Femur (tissue), 1 donor: ENCODE measurements at regions not wholly inside any gene's neighbourhood (a gene's known extent, or its start where the extent isn't known, plus 50 kb on each side); places are given as distances from the start of the nearest gene placed in this dataset.
A peak's percentile ranks its signal among the peaks of the same experiment; 100 is the strongest.
"Not testable (repeated sequence)": the region's sequence is repeated elsewhere in the genome, so short reads cannot be mapped to it uniquely, and the experiment has no call there.

Experiments used
- DNase-seq: peaks from one replicate; pipeline ENCODE4 v3.0.0-alpha.2; 2017

GRCh38 chr4:187613089-187613839, 382.3 kb upstream of the ZFP42 start:
- no peak for DNase-seq

- no peak for DNase-seq
Measured at GRCh38 chr4:187615972-187616371, 379.6 kb upstream of the ZFP42 start.

GRCh38 chr4:187617113-187617512, 378.5 kb upstream of the ZFP42 start:
- no peak for DNase-seq

GRCh38 chr4:187618701-187619281, 376.8 kb upstream of the ZFP42 start:
- no peak for DNase-seq

- DNase-seq = no peak
Measured at GRCh38 chr4:187619319-187619718, 376.3 kb upstream of the ZFP42 start.

GRCh38 chr4:187632260-187632995, 363.1 kb upstream of the ZFP42 start:
- DNase-seq = no peak

GRCh38 chr4:187633245-187633644, 362.3 kb upstream of the ZFP42 start:
- DNase-seq = no peak

- no peak for DNase-seq
Measured at GRCh38 chr4:187656959-187657358, 338.6 kb upstream of the ZFP42 start.

- DNase-seq = no peak
Measured at GRCh38 chr4:187663076-187663475, 332.5 kb upstream of the ZFP42 start.

GRCh38 chr4:187664011-187664410, 331.6 kb upstream of the ZFP42 start:
- no peak for DNase-seq

GRCh38 chr4:187665086-187665485, 330.5 kb upstream of the ZFP42 start:
- DNase-seq = no peak

- DNase-seq = no peak
Measured at GRCh38 chr4:187666034-187666433, 329.5 kb upstream of the ZFP42 start.

GRCh38 chr4:187666697-187667494, 328.7 kb upstream of the ZFP42 start:
- DNase-seq = peak; percentile 61

GRCh38 chr4:187668526-187669082, 327.0 kb upstream of the ZFP42 start:
- DNase-seq = no peak

- not testable (repeated sequence) for DNase-seq
Measured at GRCh38 chr4:187671521-187671920, 324.1 kb upstream of the ZFP42 start.

GRCh38 chr4:187671958-187672357, 323.6 kb upstream of the ZFP42 start:
- DNase-seq = not testable (repeated sequence)

GRCh38 chr4:187672526-187672925, 323.0 kb upstream of the ZFP42 start:
- DNase-seq = not testable (repeated sequence)

- no peak for DNase-seq
Measured at GRCh38 chr4:187679450-187679849, 316.1 kb upstream of the ZFP42 start.

GRCh38 chr4:187685247-187685646, 310.3 kb upstream of the ZFP42 start:
- no peak for DNase-seq

GRCh38 chr4:187687697-187688096, 307.9 kb upstream of the ZFP42 start:
- no peak for DNase-seq

- DNase-seq = no peak
Measured at GRCh38 chr4:187692626-187693025, 302.9 kb upstream of the ZFP42 start.

- not testable (repeated sequence) for DNase-seq
Measured at GRCh38 chr4:187695531-187695930, 300.0 kb upstream of the ZFP42 start.

GRCh38 chr4:187711586-187711985, 284.0 kb upstream of the ZFP42 start:
- DNase-seq = no peak
